Endothelial cell of umbilical vein (primary cell): ENCODE measurements at regions not wholly inside any gene's neighbourhood (a gene's known extent, or its start where the extent isn't known, plus 50 kb on each side); places are given as distances from the start of the nearest gene placed in this dataset.

Experiments used
- BruUV-seq: library from RNA; stranded (reverse); fragments of 400-500 nt; replicated peaks from 2 replicates; lab custom pipeline; 2021; lab: Mats Ljungman, UMichigan
- CTCF ChIA-PET: fragments of 300-600, 350-600 bp; sonication (Branson Sonifier 250); formaldehyde crosslinking; loops from one replicate; lab custom pipeline; 2021; ENCODE audit warnings: antibody characterized with exemption, inconsistent platforms; lab: Charles Lee
- POLR2A ChIA-PET: fragments of 300-600, 350-600 bp; sonication (Branson Sonifier 250); formaldehyde crosslinking; loops from one replicate; lab custom pipeline; 2021; ENCODE audit warnings: antibody characterized with exemption, inconsistent platforms; lab: Charles Lee
- DNase-seq: peaks from one replicate; pipeline ENCODE4 v3.0.0-alpha.2; 2011; ENCODE audit warnings: low read depth, low spot score
- FAIRE-seq: peaks from 2 replicates; lab custom pipeline; 2011; peaks lifted over from hg19 to GRCh38; lab: Jason Lieb, UNC
- H2AFZ ChIP-seq: 2 replicates; pipeline ENCODE4 v1.6.0; 2012; ENCODE audit warnings: low read depth, low read length, control low read depth, inconsistent platforms
- H3K27ac ChIP-seq: 2 replicates; pipeline ENCODE4 v1.5.1; 2011; ENCODE audit warnings: low read depth, mild to moderate bottlenecking, control low read depth, low read length, moderate library complexity; ENCODE audit not compliant: insufficient read depth
- H3K27me3 ChIP-seq, 2 experiments: 2 replicates each; pipeline versions ENCODE4 v1.6.0 to v1.6.1; 2011; ENCODE audit warnings: low read length in 2 of 2, mixed read lengths in 1 of 2; ENCODE audit not compliant: control insufficient read depth in 2 of 2, insufficient read depth in 2 of 2
- H3K36me3 ChIP-seq, 2 experiments: 2 replicates in 1 of 2; 3 replicates in 1 of 2; pipeline ENCODE4 v1.5.1; 2011; ENCODE audit warnings: low read length in 2 of 2, mild to moderate bottlenecking in 1 of 2, moderate library complexity in 1 of 2; ENCODE audit not compliant: control insufficient read depth in 2 of 2, insufficient read depth in 2 of 2; ENCODE audit errors: extremely low read depth in 1 of 2
- H3K4me1 ChIP-seq: 3 replicates; pipeline ENCODE4 v1.5.1; 2011; ENCODE audit warnings: mild to moderate bottlenecking, low read length; ENCODE audit not compliant: control insufficient read depth, insufficient read depth; ENCODE audit errors: extremely low read depth
- H3K4me2 ChIP-seq: 2 replicates; pipeline ENCODE4 v1.6.1; 2011; ENCODE audit warnings: low read length, control low read depth, mixed read lengths; ENCODE audit not compliant: insufficient read depth
- H3K4me3 ChIP-seq, 3 experiments: fragments of 200-600 bp in 1 of 3; sonication (generic), shearing (Covaris generic) in 1 of 3; replicated peaks in 1 of 3; 2 replicates each; pipeline ENCODE4 v1.5.1; 2011 to 2016; ENCODE audit warnings: control low read depth in 3 of 3, low read length in 3 of 3, mild to moderate bottlenecking in 2 of 3, inconsistent platforms in 1 of 3, low read depth in 1 of 3, moderate library complexity in 1 of 3; ENCODE audit not compliant: insufficient read depth in 1 of 3
- H3K79me2 ChIP-seq: 2 replicates; pipeline ENCODE4 v1.6.0; 2012; ENCODE audit warnings: low read length, inconsistent platforms; ENCODE audit not compliant: control insufficient read depth, insufficient read depth
- H3K9ac ChIP-seq: replicated peaks from 2 replicates; pipeline ENCODE3; 2011; ENCODE audit warnings: low read length, control low read depth; ENCODE audit not compliant: insufficient read depth; ENCODE audit errors: extremely low read depth
- H3K9me1 ChIP-seq: replicated peaks from 3 replicates; pipeline ENCODE4 v1.6.0; 2011; ENCODE audit warnings: mild to moderate bottlenecking, low read length; ENCODE audit not compliant: control insufficient read depth, insufficient read depth; ENCODE audit errors: extremely low read depth
- H3K9me3 ChIP-seq: replicated peaks from 2 replicates; pipeline ENCODE4 v1.5.1; 2012; ENCODE audit warnings: low read length, inconsistent platforms; ENCODE audit not compliant: control insufficient read depth, insufficient read depth
- H4K20me1 ChIP-seq: replicated peaks from 2 replicates; pipeline ENCODE3; 2011; ENCODE audit warnings: mild to moderate bottlenecking, low read length; ENCODE audit not compliant: control insufficient read depth, insufficient read depth; ENCODE audit errors: extremely low read depth
- CTCF ChIP-seq, 2 donors: IDR thresholded peaks; 1 replicate in 1 of 2; 2 replicates in 1 of 2; pipeline ENCODE4 v1.5.1; 2011; ENCODE audit warnings: low read length in 2 of 2, mild to moderate bottlenecking in 2 of 2, moderate library complexity in 2 of 2, control low read depth in 1 of 2, inconsistent platforms in 1 of 2, low read depth in 1 of 2; ENCODE audit not compliant: insufficient read depth in 1 of 2; ENCODE audit errors: extremely low read depth in 1 of 2
- EZH2 ChIP-seq: IDR thresholded peaks from 2 replicates; pipeline ENCODE4 v1.6.1; 2012; ENCODE audit warnings: borderline replicate concordance, low read depth, mild to moderate bottlenecking, moderate library complexity, low read length, inconsistent platforms; ENCODE audit not compliant: severe bottlenecking
- FOS ChIP-seq: IDR thresholded peaks from 2 replicates; pipeline ENCODE4 v1.6.1; 2011; ENCODE audit warnings: mild to moderate bottlenecking, low read length, moderate library complexity, borderline replicate concordance; ENCODE audit not compliant: insufficient read depth
- GATA2 ChIP-seq: IDR thresholded peaks from 2 replicates; pipeline ENCODE4 v1.7.0; 2011; ENCODE audit warnings: low read depth, mild to moderate bottlenecking, moderate library complexity, mixed read lengths, low read length; ENCODE audit not compliant: insufficient read length, insufficient read depth
- JUN ChIP-seq: IDR thresholded peaks from 2 replicates; pipeline ENCODE4 v1.6.1; 2011; ENCODE audit warnings: borderline replicate concordance, low read depth; ENCODE audit not compliant: insufficient read length, insufficient read depth
- MAX ChIP-seq: IDR thresholded peaks from 2 replicates; pipeline ENCODE4 v1.6.1; 2011; ENCODE audit not compliant: insufficient read depth, insufficient read length
- MYC ChIP-seq: IDR thresholded peaks from one replicate; pipeline ENCODE4 v1.6.1; 2011; ENCODE audit warnings: mild to moderate bottlenecking, low read depth, low read length
- POLR2A ChIP-seq: IDR thresholded peaks from 2 replicates; pipeline ENCODE4 v1.6.1; 2012; ENCODE audit warnings: low read depth, mild to moderate bottlenecking, control low read depth, low read length
- POLR2AphosphoS5 ChIP-seq: IDR thresholded peaks from 2 replicates; pipeline ENCODE4 v1.6.1; 2012; ENCODE audit warnings: low read depth, mild to moderate bottlenecking, control low read depth, low read length, moderate library complexity; ENCODE audit not compliant: insufficient read depth
- dilution Hi-C: fragments of 300-500 bp; cut with MboI; formaldehyde crosslinking; loops from one replicate; pipeline ENCODE4 v1.15.0; 2019; ENCODE audit warnings: low sequenced_read_pairs; ENCODE audit not compliant: extremely low pct_ligation_motif_present
- intact Hi-C: fragments of 100-400 bp; cut with micrococcal nuclease; formaldehyde crosslinking; loops from one replicate; pipeline ENCODE4 v1.10.0; 2022

GRCh38 chr5:82499725-82500244, 221.6 kb upstream of the RPS23 start:
- Histone ChIP-seq H3K36me3 (no peaks in the 10 kb centered on the region), H3K9ac (no peak overlapping the region), H3K79me2 (no peaks in the 10 kb centered on the region), H3K27ac (no peak overlapping the region), H3K4me3 (no peak overlapping the region), H3K9me1 (no peaks in the 10 kb centered on the region), H3K9me3 (no peaks in the 10 kb centered on the region), H3K4me2 (no peak overlapping the region), H2AFZ (no peak overlapping the region), H3K4me1 (no peaks in the 10 kb centered on the region), H3K27me3 (peaks cover 0 to 2% of the 10 kb centered on the region in 2 experiments), H4K20me1 (no peaks in the 10 kb centered on the region)
- DNase-seq (no peak), FAIRE-seq (no peak)
- intact Hi-C loops, result loop anchor here (10.0 kb wide), 1 partner anchor 295 kb away; no protein-coding TSS in a partner anchor
- dilution Hi-C loops, result no loop called here
- POLR2A ChIA-PET, result interaction anchor here (0.6 kb wide), 1 partner anchor 20 kb away, joined by 5 read pairs; no protein-coding TSS in a partner anchor
- no peak for TF ChIP-seq EZH2
- TF ChIP-seq FOS, result no peak
- TF ChIP-seq GATA2, result no peak
- TF ChIP-seq POLR2A, result no peak
- TF ChIP-seq MAX, result no peak
- no peak for TF ChIP-seq CTCF (IDR thresholded peaks at IDR 0.05; ENCODE audit: extremely low read depth in 1 of 2, insufficient read depth in 1 of 2, low read depth in 1 of 2, low read length in 2 of 2)
- TF ChIP-seq MYC, result no peak
- TF ChIP-seq POLR2AphosphoS5, result no peak
- no peak for TF ChIP-seq JUN
- CTCF ChIA-PET, result interaction anchor here (0.9 to 1.4 kb wide), 2 partner anchors 135 to 143 kb away, joined by 3 to 4 read pairs; no protein-coding TSS in a partner anchor
- no TSS peak for BruUV-seq
